Urinary bladder (tissue), 3 donors: ENCODE measurements at regions not wholly inside any gene's neighbourhood (a gene's known extent, or its start where the extent isn't known, plus 50 kb on each side); places are given as distances from the start of the nearest gene placed in this dataset.

Experiments used
- DNase-seq: peaks from one replicate; pipeline ENCODE4 v3.0.0-alpha.2; 2015; ENCODE audit errors: extremely low spot score
- H3K27ac ChIP-seq: one replicate; pipeline ENCODE4 v1.5.1; 2013; ENCODE audit warnings: low read depth, mild to moderate bottlenecking, moderate library complexity
- H3K36me3 ChIP-seq: one replicate; pipeline ENCODE4 v1.6.1; 2013; ENCODE audit warnings: mild to moderate bottlenecking, moderate library complexity; ENCODE audit not compliant: insufficient read depth
- H3K4me1 ChIP-seq: one replicate; pipeline ENCODE4 v1.6.1; 2013; ENCODE audit warnings: mild to moderate bottlenecking, moderate library complexity; ENCODE audit not compliant: insufficient read depth
- H3K4me3 ChIP-seq: one replicate; pipeline ENCODE4 v1.5.1; 2013; ENCODE audit warnings: low read depth, low read length
- WGBS: extraction: QIAGEN DNeasy Blood & Tissue Kit; methylation state at CpG from one replicate; pipeline ENCODE4 v1.1.7; 2013; 5-methylcytosine and 5-hydroxymethylcytosine counted together
- donor health status: healthy with polysubstance abuse.
- donor health status: healthy.

DNA sequence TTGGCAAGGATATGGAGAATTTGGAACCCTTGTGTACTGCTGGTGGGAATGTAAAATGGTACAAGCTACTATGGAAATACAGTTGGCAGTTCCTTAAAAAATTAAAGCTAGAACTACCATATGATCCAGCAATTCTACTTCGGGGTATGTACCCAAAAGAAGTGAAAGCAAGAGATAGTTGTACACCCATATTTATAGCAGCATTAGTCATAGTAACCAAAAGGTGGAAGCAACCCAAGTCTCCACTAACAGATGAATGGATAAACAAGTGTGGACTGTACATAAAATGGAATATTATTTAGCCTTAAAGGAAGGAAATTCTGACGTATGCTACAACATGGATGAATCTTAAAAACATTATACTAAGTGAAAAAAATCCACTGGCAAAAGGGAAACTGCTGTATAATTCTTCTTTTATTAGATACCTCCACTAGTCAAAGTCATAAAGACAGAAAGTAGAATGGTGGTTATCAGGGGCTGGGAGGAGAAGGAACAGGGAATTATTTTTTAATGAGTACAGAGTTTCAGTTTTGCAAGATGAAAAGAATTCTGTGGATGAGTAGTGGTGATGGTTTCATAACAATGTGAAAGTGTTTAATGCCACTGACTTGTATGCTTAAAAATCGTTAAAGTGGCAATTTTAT, 141.6 kb downstream of the RXFP2 start:
- no peak for DNase-seq
- no peak overlapping the region for H3K4me3 ChIP-seq
- no peaks in the 10 kb centered on the region for H3K36me3 ChIP-seq
- H3K4me1 ChIP-seq, result no peaks in the 10 kb centered on the region
- no peak overlapping the region for H3K27ac ChIP-seq
- WGBS, result 77% methylated on average over 3 of the region's 3 CpGs

DNA sequence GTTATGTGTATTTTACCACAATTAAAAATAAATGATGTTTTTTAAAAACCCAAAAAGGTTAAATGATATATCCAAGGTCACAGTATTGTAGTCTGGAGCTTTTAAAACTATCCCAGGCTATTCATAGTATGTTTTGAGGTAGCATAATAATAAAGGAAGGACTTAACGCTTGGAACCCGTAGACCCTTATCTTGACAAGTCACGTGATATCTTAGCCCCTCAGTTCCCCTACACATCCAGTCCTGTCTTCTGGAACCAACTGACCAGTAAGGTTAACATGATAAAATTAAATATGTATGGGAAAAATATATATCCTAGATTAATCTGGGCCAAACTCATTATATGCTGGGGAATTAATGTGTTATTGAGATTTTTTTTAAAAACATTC, 142.2 kb downstream of the RXFP2 start:
- Histone ChIP-seq H3K4me3 (no peak overlapping the region), H3K27ac (no peak overlapping the region), H3K36me3 (no peaks in the 10 kb centered on the region), H3K4me1 (no peaks in the 10 kb centered on the region)
- 86% methylated on average over 3 of the region's 3 CpGs for WGBS
- DNase-seq, result no peak

DNA sequence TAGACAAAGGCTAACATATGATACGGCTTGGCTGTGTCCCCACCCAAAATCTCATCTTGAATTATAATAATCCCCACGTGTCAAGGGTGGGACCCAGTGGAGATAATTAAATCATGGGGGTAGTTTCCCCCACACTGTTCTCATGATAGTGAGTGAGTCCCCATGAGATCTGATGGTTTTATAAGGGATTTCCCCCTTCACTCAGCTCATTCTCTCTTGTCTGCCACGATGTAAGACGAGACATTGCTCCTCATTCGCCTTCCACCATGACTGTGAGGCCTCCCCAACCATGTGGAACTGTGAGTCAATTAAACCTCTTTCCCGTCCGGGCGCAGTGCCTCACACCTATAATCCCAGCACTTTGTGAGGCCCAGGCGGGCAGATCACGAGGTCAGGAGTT, 143.5 kb downstream of the RXFP2 start:
- Histone ChIP-seq H3K36me3 (no peaks in the 10 kb centered on the region), H3K27ac (no peak overlapping the region), H3K4me1 (no peaks in the 10 kb centered on the region), H3K4me3 (no peak overlapping the region)
- DNase-seq, result no peak
- 85% methylated on average over 10 of the region's 10 CpGs for WGBS

DNA sequence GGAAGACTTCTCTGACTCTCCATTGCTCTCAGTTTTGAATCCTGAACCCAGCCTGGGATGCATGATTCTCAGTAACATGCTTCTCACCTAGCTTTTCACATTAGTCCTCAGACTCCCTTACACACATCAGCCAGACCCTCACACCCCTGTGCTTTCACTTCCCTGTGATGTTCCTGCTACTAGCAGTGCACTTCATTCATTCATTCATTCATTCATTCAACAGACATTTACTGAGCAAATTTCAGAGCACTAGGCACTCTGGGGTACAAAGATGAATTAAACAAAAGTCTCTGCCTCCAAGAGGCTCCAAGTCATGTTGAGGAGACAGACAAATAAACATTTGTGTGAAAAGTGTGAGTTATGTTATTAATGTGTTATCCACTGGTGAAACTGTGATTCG, 145.2 kb downstream of the RXFP2 start:
- Histone ChIP-seq H3K27ac (no peak overlapping the region), H3K4me3 (no peak overlapping the region), H3K4me1 (no peaks in the 10 kb centered on the region), H3K36me3 (no peaks in the 10 kb centered on the region)
- 92% methylated on average over 1 of the region's 1 CpG for WGBS
- no peak for DNase-seq

DNA sequence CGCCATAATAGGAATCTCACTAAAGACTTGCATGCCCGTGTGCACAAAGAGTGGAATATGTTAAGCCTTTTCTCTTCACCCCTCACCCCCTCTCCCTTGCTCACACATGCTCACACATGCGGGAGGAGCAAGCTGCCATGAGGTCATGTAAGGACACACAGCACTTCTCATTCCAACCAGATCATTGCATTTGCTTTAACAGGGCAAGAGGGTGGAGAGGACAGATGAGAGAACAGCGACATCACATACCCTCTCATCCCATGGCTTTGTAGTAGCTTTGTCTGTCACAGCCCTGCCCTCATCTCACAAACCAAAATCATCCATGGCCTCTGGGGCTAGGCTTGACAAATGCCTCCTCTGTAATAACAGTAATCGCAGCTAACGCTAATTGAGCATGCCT, 145.6 kb upstream of the FRY start:
- H3K27ac ChIP-seq, result no peak overlapping the region
- H3K4me1 ChIP-seq, result no peaks in the 10 kb centered on the region
- 65% methylated on average over 6 of the region's 6 CpGs for WGBS
- no peak for DNase-seq
- H3K4me3 ChIP-seq, result no peak overlapping the region
- no peaks in the 10 kb centered on the region for H3K36me3 ChIP-seq

DNA sequence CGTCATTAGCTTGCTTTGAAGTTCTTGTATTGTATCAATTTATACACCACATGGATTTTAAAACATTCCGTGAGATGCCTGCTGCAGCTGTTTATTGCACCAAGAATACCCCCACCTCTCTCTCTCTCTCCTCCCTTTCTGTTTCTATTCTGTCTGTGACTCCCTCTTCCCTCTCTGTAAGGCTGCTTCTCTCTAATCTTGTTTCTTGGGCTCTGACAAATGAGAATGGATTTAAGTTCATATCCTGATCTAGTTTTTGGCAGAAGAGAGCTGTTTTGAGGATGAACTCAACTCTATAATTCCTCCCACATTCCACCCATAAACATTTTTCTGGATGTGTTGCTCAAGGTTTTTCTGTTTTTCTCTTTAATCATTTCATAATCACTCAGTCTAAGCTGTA, 144.3 kb upstream of the FRY start:
- H3K27ac ChIP-seq, result no peak overlapping the region
- no peak for DNase-seq
- no peak overlapping the region for H3K4me3 ChIP-seq
- WGBS, result 22% methylated on average over 2 of the region's 2 CpGs
- H3K36me3 ChIP-seq, result no peaks in the 10 kb centered on the region
- H3K4me1 ChIP-seq, result no peaks in the 10 kb centered on the region

DNA sequence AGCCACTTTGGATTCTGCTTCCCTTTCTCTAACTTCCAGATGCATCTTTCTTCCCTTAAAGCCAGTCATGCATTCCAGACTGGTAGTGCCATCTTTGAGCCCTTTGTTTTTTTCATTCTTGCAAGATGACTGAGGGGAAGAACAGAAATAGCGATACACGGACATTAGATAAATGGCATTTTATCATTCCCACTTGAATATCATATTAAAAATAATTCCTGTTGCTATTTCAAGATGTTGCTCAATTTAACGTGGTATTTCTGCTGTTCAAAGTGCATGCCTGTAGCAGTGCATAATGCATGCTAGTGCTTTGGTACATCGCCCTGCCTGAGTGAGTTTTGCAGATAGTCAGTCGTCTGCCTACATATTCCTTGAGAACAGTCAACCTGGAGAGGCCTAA, 140.6 kb upstream of the FRY start:
- WGBS, result 64% methylated on average over 5 of the region's 5 CpGs
- DNase-seq, result no peak
- Histone ChIP-seq H3K4me3 (no peak overlapping the region), H3K27ac (no peak overlapping the region), H3K36me3 (no peaks in the 10 kb centered on the region), H3K4me1 (no peaks in the 10 kb centered on the region)

DNA sequence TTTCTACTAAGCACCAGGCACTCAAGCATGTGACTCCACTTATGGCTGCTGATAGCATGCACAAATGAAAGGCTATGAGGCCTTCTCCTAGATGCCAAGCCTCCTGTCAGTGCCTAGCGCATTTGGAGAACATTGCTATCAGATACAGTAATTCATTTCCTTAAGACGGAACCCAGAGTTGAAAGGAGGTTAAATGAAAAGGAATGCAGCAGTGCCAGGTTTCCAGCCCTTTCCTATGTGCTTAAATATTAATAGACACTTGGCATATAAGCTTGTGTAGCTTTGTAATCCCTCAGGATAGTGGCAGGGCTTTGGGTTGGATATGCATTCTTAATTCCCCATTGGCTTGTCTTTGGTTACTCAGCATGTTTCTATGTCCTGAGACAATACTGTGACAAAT, 140.1 kb upstream of the FRY start:
- WGBS, result 45% methylated on average over 2 of the region's 2 CpGs
- Histone ChIP-seq H3K27ac (no peak overlapping the region), H3K36me3 (no peaks in the 10 kb centered on the region), H3K4me3 (no peak overlapping the region), H3K4me1 (no peaks in the 10 kb centered on the region)
- no peak for DNase-seq

DNA sequence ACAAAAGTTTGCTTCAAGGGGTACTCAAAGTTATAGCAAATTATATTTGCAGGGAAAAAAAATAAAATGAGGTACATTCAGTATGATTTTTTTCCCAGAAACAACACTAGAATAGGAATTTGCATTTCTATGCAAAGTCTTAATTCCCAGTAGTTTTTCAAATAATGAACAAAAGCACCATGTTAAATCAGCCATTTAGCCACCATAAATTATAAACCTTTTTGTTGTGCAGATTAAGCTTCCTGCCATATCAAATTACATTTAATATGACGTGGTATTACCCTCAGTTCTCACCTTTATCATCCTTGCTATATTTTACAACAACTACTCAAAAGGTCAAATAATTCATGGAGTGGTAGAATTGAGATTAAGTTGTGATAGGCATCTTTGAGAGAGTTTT, 136.6 kb upstream of the FRY start:
- Histone ChIP-seq H3K4me3 (no peak overlapping the region), H3K36me3 (no peaks in the 10 kb centered on the region), H3K27ac (no peak overlapping the region), H3K4me1 (no peaks in the 10 kb centered on the region)
- 70% methylated on average over 1 of the region's 1 CpG for WGBS
- no peak for DNase-seq

DNA sequence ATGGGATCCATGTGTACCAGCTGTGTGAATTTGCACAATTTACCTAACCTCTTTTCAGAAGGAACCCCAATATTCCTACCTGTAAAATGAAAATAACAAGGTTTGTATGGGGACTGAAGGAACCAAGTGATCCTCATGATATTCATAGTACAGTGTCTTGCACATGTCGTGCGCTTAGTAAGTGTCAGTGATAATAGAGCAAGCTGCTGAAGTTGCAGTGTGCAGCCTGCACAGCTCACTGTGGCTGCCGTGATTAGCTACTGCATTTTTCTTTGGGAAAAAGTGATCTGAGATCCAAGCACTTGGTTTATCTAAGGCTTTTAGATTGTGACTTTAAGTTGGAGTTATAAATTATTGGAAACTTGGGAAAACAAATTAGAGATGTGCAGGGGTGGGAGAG, 135.9 kb upstream of the FRY start:
- H3K4me3 ChIP-seq, result no peak overlapping the region
- no peak overlapping the region for H3K27ac ChIP-seq
- H3K4me1 ChIP-seq, result no peaks in the 10 kb centered on the region
- no peaks in the 10 kb centered on the region for H3K36me3 ChIP-seq
- WGBS, result 88% methylated on average over 3 of the region's 3 CpGs
- no peak for DNase-seq

DNA sequence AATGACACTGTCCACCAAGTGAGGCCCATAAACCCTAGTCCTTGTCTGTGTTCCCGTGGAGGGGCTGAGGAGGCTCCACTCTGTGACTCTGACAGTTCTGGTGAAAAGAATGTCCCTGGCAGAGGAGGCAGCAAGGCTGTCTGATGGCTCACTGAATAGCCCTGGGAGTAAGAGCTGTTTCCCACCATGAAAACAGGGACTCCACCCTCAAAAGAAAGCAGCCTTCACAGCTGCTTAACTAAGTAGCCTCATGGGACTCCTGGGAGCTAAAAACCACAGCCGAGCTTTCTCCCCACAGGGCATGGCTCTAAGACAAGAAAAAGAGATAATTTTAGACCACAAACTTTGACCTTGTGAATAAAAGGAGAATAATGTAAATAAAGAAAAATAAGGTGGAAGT, 135.1 kb upstream of the FRY start:
- H3K4me1 ChIP-seq, result no peaks in the 10 kb centered on the region
- DNase-seq, result no peak
- no peak overlapping the region for H3K27ac ChIP-seq
- no peak overlapping the region for H3K4me3 ChIP-seq
- WGBS, result 16% methylated on average over 2 of the region's 2 CpGs
- H3K36me3 ChIP-seq, result no peaks in the 10 kb centered on the region

DNA sequence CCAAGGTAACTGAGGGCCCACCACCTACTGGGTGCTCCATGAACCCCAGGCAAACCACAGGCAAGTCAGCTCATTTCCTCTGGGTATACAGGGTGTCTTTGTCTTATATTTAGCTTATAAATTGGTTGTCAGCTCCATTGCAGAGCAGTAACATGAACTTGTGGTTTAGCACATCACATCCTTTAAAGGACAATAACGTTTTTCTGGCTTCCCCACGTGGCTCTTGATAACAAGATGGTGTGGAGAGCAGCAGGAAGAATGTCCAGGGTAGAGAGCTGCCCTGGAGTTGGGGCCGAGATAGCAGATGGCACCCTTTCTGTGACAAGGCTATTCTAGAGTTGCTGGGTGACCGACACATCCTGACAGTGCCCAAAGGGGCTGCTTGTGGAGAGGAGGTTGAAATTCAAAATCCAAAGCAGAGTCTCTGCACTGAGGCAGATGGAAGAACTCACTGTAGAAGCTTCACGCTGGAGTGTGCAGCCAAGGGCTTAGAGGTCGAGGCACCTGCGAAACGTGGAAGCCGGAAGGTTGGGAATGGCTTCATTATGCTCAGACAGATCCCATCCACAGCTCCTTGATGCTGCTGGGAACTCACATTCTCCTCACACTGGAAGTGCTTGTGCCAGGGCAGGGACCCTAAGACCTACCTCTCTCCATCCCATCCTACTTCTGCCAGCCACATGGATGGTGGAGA, 133.0 kb upstream of the FRY start:
- Histone ChIP-seq H3K27ac (no peak overlapping the region), H3K4me3 (no peak overlapping the region), H3K4me1 (no peaks in the 10 kb centered on the region), H3K36me3 (no peaks in the 10 kb centered on the region)
- 72% methylated on average over 9 of the region's 9 CpGs for WGBS
- no peak for DNase-seq

DNA sequence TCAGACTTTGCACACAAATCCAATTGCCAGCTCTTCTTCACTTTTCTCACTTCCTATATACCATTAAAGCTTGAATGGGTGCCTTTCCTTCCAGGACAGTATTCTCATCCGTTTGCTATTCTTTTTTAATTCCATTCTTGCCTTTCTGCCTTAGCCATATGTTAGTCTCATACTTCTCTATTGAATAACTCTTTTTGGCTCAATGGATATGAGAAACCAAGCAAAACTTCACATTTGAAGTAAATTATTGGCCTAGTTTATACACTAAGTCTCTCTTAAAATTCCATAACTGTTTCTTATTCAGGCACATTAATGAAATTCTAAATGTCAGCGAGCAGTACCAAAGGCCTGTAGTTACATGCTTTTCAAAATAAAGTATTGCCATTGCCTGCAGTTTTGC, 129.6 kb upstream of the FRY start:
- Histone ChIP-seq H3K27ac (no peak overlapping the region), H3K36me3 (no peaks in the 10 kb centered on the region), H3K4me1 (no peaks in the 10 kb centered on the region), H3K4me3 (no peak overlapping the region)
- 81% methylated on average over 2 of the region's 2 CpGs for WGBS
- DNase-seq, result no peak

DNA sequence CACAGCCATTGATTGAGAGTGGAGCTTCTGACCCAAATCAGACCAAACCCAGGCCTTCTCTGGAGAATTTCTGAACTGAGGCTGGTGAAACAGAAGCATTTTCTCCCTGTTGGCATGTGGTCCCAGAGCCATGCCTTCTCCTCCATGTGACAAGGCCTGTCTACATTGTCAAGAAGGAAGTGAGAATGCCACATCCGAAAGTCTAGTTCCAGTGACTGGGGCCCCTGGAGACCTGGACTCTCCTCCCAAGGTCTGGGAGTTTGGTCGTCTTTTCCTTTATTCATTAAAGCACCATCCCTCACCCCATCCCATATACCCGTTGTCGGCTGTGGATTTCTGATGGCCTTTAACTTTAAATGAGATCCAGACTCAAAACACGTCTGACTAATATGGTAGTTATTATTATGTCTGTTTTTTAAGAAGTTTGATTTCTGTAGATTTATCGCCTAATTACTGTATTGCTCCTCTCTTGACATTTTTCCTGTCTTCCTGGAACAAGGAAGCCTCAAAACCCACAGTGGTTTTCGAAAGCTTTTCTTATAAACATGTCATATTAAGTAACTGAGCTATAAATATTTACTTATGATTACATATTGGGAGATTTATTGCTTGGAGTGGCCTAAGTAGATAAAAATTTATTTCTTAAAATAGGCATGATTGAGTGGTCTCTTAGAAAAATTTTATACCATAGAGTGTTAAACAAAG, 128.3 kb upstream of the FRY start:
- no peak overlapping the region for H3K4me3 ChIP-seq
- H3K4me1 ChIP-seq, result no peaks in the 10 kb centered on the region
- WGBS, result 79% methylated on average over 7 of the region's 7 CpGs
- no peak for DNase-seq
- H3K36me3 ChIP-seq, result no peaks in the 10 kb centered on the region
- no peak overlapping the region for H3K27ac ChIP-seq
